Ishikawa (cell line): ENCODE measurements at regions not wholly inside any gene's neighbourhood (a gene's known extent, or its start where the extent isn't known, plus 50 kb on each side); places are given as distances from the start of the nearest gene placed in this dataset.

ENCODE experiments used
- CEBPB ChIP-seq: IDR thresholded peaks from 2 replicates; pipeline ENCODE4 v1.6.1; 2012
- CREB1 ChIP-seq: IDR thresholded peaks from 2 replicates; pipeline ENCODE4 v1.6.1; 2012; ENCODE audit warnings: low read depth
- EGR1 ChIP-seq: IDR thresholded peaks from 2 replicates; pipeline ENCODE4 v1.6.1; 2012
- EP300 ChIP-seq: IDR thresholded peaks from 2 replicates; pipeline ENCODE4 v1.6.1; 2012; ENCODE audit warnings: borderline replicate concordance
- FOXM1 ChIP-seq: IDR thresholded peaks from 2 replicates; pipeline ENCODE4 v1.6.1; 2012; ENCODE audit warnings: low read depth, borderline replicate concordance
- NFIC ChIP-seq: IDR thresholded peaks from 2 replicates; pipeline ENCODE4 v1.6.1; 2012
- RAD21 ChIP-seq: IDR thresholded peaks from 2 replicates; pipeline ENCODE4 v1.6.1; 2012; ENCODE audit warnings: low read depth
- REST ChIP-seq: IDR thresholded peaks from 2 replicates; pipeline ENCODE4 v1.6.1; 2012; ENCODE audit warnings: low read depth, mild to moderate bottlenecking
- TAF1 ChIP-seq: IDR thresholded peaks from 2 replicates; pipeline ENCODE4 v1.6.1; 2012; ENCODE audit warnings: low read depth, mild to moderate bottlenecking
- TCF12 ChIP-seq: IDR thresholded peaks from 2 replicates; pipeline ENCODE4 v1.6.1; 2012; ENCODE audit warnings: low read depth
- TEAD4 ChIP-seq: IDR thresholded peaks from 2 replicates; pipeline ENCODE4 v1.6.1; 2012
- USF1 ChIP-seq: IDR thresholded peaks from 2 replicates; pipeline ENCODE4 v1.6.1; 2012
- YY1 ChIP-seq: IDR thresholded peaks from 2 replicates; pipeline ENCODE4 v1.6.1; 2012; ENCODE audit warnings: low read depth
- ZBTB7A ChIP-seq: IDR thresholded peaks from 2 replicates; pipeline ENCODE4 v1.6.1; 2012; ENCODE audit warnings: low read depth
- TF ChIP-seq, protein P1 (sequence below): IDR thresholded peaks from 2 replicates; pipeline ENCODE4 v1.6.1; 2012

GRCh38 chr6:14422917-14423316 is 305.3 kb downstream of the CD83 start:
- no peak for TF ChIP-seq YY1
- TF ChIP-seq TCF12: no peak
- no peak for TF ChIP-seq RAD21
- TF ChIP-seq USF1: no peak
- no peak for TF ChIP-seq ZBTB7A
- no peak for TF ChIP-seq TEAD4
- TF ChIP-seq, protein P1, sequence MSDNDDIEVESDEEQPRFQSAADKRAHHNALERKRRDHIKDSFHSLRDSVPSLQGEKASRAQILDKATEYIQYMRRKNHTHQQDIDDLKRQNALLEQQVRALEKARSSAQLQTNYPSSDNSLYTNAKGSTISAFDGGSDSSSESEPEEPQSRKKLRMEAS: no peak
- TF ChIP-seq CREB1: no peak
- TF ChIP-seq CEBPB: no peak
- TF ChIP-seq REST: no peak
- TF ChIP-seq FOXM1: no peak
- TF ChIP-seq TAF1: no peak
- TF ChIP-seq NFIC: no peak
- TF ChIP-seq EGR1: no peak
- no peak for TF ChIP-seq EP300

DNA sequence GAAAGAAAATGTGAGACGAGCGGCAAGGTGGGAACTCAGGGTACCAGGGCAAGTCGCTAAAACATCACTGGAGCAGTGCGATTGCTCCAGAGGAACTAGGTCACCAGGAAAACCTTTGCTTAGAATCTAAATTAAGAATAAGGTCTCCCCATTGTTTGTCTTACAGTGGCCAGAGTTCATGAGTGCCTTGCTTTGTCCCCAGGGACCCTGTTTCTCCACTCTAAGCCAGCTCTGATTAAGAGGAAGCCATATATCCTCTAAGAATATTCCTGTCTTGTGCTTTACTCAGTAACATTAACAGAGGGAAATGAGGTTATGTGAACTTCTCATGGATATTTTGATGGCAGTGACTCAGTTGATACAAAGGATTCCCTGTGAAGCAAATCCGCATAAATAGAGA is 305.8 kb downstream of the CD83 start:
- TF ChIP-seq REST (no peak), TAF1 (no peak), USF1 (no peak), ZBTB7A (no peak), NFIC (no peak), CREB1 (no peak), FOXM1 (no peak), TCF12 (no peak), YY1 (no peak), TEAD4 (no peak), EGR1 (no peak), CEBPB (no peak), RAD21 (no peak), EP300 (no peak)
- TF ChIP-seq, protein P1: no peak

- TF ChIP-seq EGR1: no peak
- no peak for TF ChIP-seq TCF12
- TF ChIP-seq EP300: no peak
- TF ChIP-seq TAF1: no peak
- no peak for TF ChIP-seq RAD21
- TF ChIP-seq REST: no peak
- no peak for TF ChIP-seq CEBPB
- TF ChIP-seq NFIC: no peak
- no peak for TF ChIP-seq YY1
- no peak for TF ChIP-seq USF1
- no peak for TF ChIP-seq ZBTB7A
- TF ChIP-seq FOXM1: no peak
- TF ChIP-seq TEAD4: no peak
- no peak for TF ChIP-seq CREB1
- TF ChIP-seq, protein P1: no peak
Observed at GRCh38 chr6:14423955-14424354, 306.4 kb downstream of the CD83 start.

DNA sequence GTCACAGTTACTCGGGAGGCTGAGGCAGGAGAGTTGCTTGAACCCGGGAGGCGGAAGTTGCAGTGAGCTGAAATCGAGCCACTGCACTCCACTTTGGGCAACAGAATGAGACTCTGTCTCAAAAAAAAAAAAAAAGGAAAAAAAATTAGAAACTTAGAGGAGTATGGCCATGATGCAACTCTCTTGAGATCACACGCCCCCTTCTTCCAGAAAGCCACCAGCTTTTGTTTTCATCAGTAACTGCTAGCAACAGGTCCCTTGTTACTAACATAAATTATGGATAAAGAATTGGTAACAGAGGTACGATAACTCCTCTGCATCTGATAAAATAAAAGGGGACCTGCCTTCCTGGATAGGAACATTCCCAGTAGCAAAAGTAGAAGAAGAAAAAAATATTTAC is 308.2 kb downstream of the CD83 start:
- TF ChIP-seq, protein P1: no peak
- TF ChIP-seq ZBTB7A: no peak
- no peak for TF ChIP-seq RAD21
- TF ChIP-seq FOXM1: no peak
